WERI-Rb-1 (cell line): ENCODE measurements at regions not wholly inside any gene's neighbourhood (a gene's known extent, or its start where the extent isn't known, plus 50 kb on each side); places are given as distances from the start of the nearest gene placed in this dataset.
"Not testable (repeated sequence)": the region's sequence is repeated elsewhere in the genome, so short reads cannot be mapped to it uniquely, and the experiment has no call there.

Experiments used
- DNase-seq: peaks from one replicate; pipeline ENCODE4 v3.0.0-alpha.2; 2020
- H3K27ac ChIP-seq: fragments of 250-450 bp; sonication (Bioruptor Pico); 2 replicates; pipeline ENCODE4 v1.5.1; 2020; ENCODE audit warnings: mild to moderate bottlenecking, moderate library complexity
- H3K27me3 ChIP-seq: fragments of 250-450 bp; sonication (Bioruptor Pico); 2 replicates; pipeline ENCODE4 v1.5.1; 2021; ENCODE audit warnings: mild to moderate bottlenecking, low read depth, moderate library complexity; ENCODE audit not compliant: insufficient read depth, severe bottlenecking
- H3K36me3 ChIP-seq: fragments of 250-450 bp; sonication (Bioruptor Pico); 2 replicates; pipeline ENCODE4 v1.5.1; 2020; ENCODE audit warnings: mild to moderate bottlenecking, moderate library complexity
- H3K4me3 ChIP-seq: 2 replicates; pipeline ENCODE4 v1.5.1; 2011; ENCODE audit warnings: low read depth, mild to moderate bottlenecking, control low read depth, low read length
- H3K9me3 ChIP-seq: fragments of 250-450 bp; sonication (Bioruptor Pico); 2 replicates; pipeline ENCODE4 v1.5.1; 2021; ENCODE audit warnings: mild to moderate bottlenecking, moderate library complexity; ENCODE audit not compliant: severe bottlenecking
- CTCF ChIP-seq: IDR thresholded peaks from 2 replicates; pipeline ENCODE4 v1.5.1; 2011; ENCODE audit warnings: low read depth, mild to moderate bottlenecking, control low read depth, inconsistent platforms, low read length

DNA sequence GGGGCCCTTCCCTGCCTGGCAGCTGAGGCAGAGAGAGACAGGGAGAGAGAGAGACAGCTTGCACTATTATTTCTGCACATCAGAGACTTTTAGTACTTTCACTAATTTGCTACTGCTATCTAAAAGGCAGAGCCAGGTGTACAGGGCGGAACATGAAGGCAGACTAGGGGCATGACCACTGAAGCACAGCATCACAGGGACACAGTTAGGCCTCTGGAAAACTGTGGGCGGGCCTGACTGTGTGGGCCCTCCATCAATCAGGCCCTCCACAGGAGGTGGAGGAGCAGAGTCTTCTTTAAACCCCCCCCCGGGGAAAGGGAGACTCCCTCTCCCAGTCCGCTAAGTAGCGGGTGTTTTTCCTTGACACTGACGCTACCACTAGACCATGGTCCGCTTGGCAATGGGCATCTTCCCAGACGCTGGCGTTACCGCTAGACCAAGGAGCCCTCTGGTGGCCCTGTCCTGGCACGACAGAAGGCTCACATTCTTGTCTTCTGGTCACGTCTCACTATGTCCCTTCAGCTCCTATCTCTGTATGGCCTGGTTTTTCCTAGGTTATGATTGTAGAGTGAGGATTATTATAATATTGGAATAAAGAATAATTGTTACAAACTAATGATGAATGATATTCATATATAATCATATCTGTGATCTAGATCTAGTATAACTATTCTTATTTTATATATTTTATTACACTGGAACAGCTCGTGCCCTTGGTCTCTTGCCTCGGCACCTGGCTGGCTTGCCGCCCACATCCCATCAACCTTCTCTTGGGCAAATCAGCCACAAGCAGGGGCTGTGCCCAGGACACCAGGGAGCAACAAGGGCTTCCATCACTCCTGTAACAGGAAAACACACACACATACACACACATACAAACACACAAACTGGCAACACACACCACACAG is 60.7 kb upstream of the PPP2R2D start:
- TF ChIP-seq CTCF = peak; percentile 60
- H3K27me3 ChIP-seq, H3K9me3 ChIP-seq, H3K36me3 ChIP-seq, H3K4me3 ChIP-seq, H3K27ac ChIP-seq: not testable (repeated sequence)
- peak; percentile 78 for DNase-seq

- no peaks in the 10 kb centered on the region for H3K36me3 ChIP-seq
- no peaks in the 10 kb centered on the region for H3K9me3 ChIP-seq
- TF ChIP-seq CTCF = no peak
- no peak for DNase-seq
- H3K27ac ChIP-seq = no peak overlapping the region
- H3K4me3 ChIP-seq = no peak overlapping the region
- no peaks in the 10 kb centered on the region for H3K27me3 ChIP-seq
These were observed 60.1 kb upstream of the PPP2R2D start for GRCh38 chr10:131840788-131841118.

- H3K36me3 ChIP-seq = no peaks in the 10 kb centered on the region
- H3K9me3 ChIP-seq = no peaks in the 10 kb centered on the region
- no peak overlapping the region for H3K4me3 ChIP-seq
- no peaks in the 10 kb centered on the region for H3K27me3 ChIP-seq
- DNase-seq = no peak
- TF ChIP-seq CTCF = no peak
- no peak overlapping the region for H3K27ac ChIP-seq
These were observed 59.6 kb upstream of the PPP2R2D start for GRCh38 chr10:131841131-131841660.

- no peaks in the 10 kb centered on the region for H3K36me3 ChIP-seq
- no peak overlapping the region for H3K27ac ChIP-seq
- H3K27me3 ChIP-seq = no peaks in the 10 kb centered on the region
- TF ChIP-seq CTCF = no peak
- no peak for DNase-seq
- H3K9me3 ChIP-seq = no peaks in the 10 kb centered on the region
- no peak overlapping the region for H3K4me3 ChIP-seq
These were observed 59.1 kb upstream of the PPP2R2D start for GRCh38 chr10:131841661-131842139.

DNA sequence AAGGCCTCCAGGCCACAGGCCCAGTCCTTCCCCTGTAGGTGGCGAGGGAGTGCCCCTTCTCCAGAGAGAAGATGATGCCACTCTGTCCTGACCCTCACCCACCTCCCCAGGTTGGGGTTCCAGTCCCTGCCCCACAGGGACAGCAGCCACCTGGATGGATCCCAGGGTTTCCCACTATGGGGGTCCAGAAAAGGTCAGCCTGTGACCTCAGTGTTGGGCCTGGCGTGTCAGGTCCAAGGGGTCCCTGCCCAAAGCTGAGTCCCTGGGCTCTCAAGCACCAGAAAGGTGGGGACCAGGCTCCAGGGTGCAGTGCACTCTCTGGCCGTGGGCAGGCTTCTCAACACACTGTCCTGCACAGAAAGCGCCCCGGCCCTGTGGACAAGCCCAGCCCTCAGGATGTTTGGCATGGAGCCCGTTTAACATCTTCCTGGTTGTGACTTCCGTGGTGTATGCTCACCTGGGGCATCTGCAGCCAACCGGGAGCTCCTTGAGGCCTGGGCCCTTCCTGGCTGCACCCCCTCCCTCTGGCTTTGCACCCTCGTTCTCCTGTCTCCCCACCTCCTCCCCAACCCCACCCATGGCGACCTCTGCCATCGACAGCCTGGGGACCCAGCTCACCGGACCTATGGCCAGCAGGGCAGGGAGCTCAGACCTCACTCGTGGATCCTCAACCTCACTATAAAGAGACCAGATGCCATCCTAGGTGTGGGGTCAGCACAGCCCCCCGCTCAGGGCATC is 58.3 kb upstream of the PPP2R2D start:
- no peak for DNase-seq
- Histone ChIP-seq H3K4me3 (no peak overlapping the region), H3K9me3 (no peaks in the 10 kb centered on the region), H3K27me3 (no peaks in the 10 kb centered on the region), H3K27ac (no peak overlapping the region), H3K36me3 (no peaks in the 10 kb centered on the region)
- no peak for TF ChIP-seq CTCF
